ENCODE measurements at regions not wholly inside any gene's neighbourhood (a gene's known extent, or its start where the extent isn't known, plus 50 kb on each side); places are given as distances from the start of the nearest gene placed in this dataset.

GRCh38 chr11:69891421-69892236 is 72.4 kb upstream of the FGF3 start:
- TF ChIP-seq CTCF (IDR thresholded peaks at IDR 0.05), result no peak
- TF ChIP-seq POLR2A (IDR thresholded peaks at IDR 0.05), result no peak
- no peak for TF ChIP-seq POLR2AphosphoS5 (IDR thresholded peaks at IDR 0.05)

Measured in sigmoid colon (tissue), 4 donors.